HepG2 (cell line): ENCODE measurements at regions not wholly inside any gene's neighbourhood (a gene's known extent, or its start where the extent isn't known, plus 50 kb on each side); places are given as distances from the start of the nearest gene placed in this dataset.

ENCODE experiments used
- ATAC-seq: fragments of 200-7000 bp; cut with Tn5 transposase; 3 replicates; pipeline ENCODE4 v1.9.1; 2020; ENCODE audit warnings: mild to moderate bottlenecking, moderate library complexity
- BruUV-seq: library from RNA; stranded (reverse); fragments of 400-500 nt; replicated peaks from 2 replicates; lab custom pipeline; 2021; lab: Mats Ljungman, UMichigan
- CTCF ChIA-PET: fragments of 300-600 bp; formaldehyde crosslinking; extraction: SDS; loops from one replicate; lab custom pipeline; 2021; ENCODE audit warnings: low total read pairs, inconsistent platforms, low intra/inter-chr PET ratio; lab: Yijun Ruan, JAX
- POLR2A ChIA-PET: fragments of 350-600 bp; sonication (Branson Sonifier 250); formaldehyde crosslinking; loops from one replicate; lab custom pipeline; 2020; ENCODE audit warnings: antibody characterized with exemption, inconsistent platforms; lab: Yijun Ruan, JAX
- DNase-seq: peaks from one replicate; pipeline ENCODE4 v3.0.0-alpha.2; 2015; ENCODE audit warnings: low spot score
- FAIRE-seq: peaks from 3 replicates; lab custom pipeline; 2011; peaks lifted over from hg19 to GRCh38; lab: Jason Lieb, UNC
- H2AFZ ChIP-seq: one replicate; pipeline ENCODE4 v1.6.1; 2011; ENCODE audit warnings: low read length, inconsistent platforms
- H3K27ac ChIP-seq: fragments of 300-600 bp; 3 replicates; pipeline ENCODE4 v1.8.0; 2011; ENCODE audit warnings: mixed run types, mild to moderate bottlenecking, mixed read lengths, low read length, inconsistent platforms; ENCODE audit not compliant: insufficient read depth; ENCODE audit errors: extremely low read length
- H3K27me3 ChIP-seq, 2 experiments: fragments of 200-600 bp in 1 of 2; 2 replicates in 1 of 2; 3 replicates in 1 of 2; pipeline versions ENCODE4 v1.6.0 to v1.8.0; 2011; ENCODE audit warnings: low read length in 2 of 2, mild to moderate bottlenecking in 2 of 2, moderate library complexity in 2 of 2, inconsistent platforms in 1 of 2; ENCODE audit not compliant: insufficient read depth in 2 of 2, control insufficient read depth in 1 of 2
- H3K36me3 ChIP-seq, 2 experiments: fragments of 200-600 bp in 1 of 2; replicated peaks in 1 of 2; 2 replicates in 1 of 2; 3 replicates in 1 of 2; pipeline versions ENCODE4 v1.5.1 to v1.8.0; 2011; ENCODE audit warnings: low read length in 2 of 2, inconsistent platforms in 1 of 2; ENCODE audit not compliant: insufficient read depth in 2 of 2, control insufficient read depth in 1 of 2
- H3K4me1 ChIP-seq: 2 replicates; pipeline ENCODE4 v1.5.1; 2012; ENCODE audit warnings: low read length, inconsistent platforms; ENCODE audit not compliant: insufficient read depth
- H3K4me2 ChIP-seq: 2 replicates; pipeline ENCODE4 v1.6.0; 2011; ENCODE audit warnings: low read depth, low read length, inconsistent platforms
- H3K4me3 ChIP-seq, 3 experiments: fragments of 200-600 bp in 1 of 3; sonication (generic), shearing (Covaris generic) in 1 of 3; replicated peaks in 1 of 3; 2 replicates each; pipeline ENCODE4 v1.5.1; 2011 to 2016; ENCODE audit warnings: low read length in 3 of 3, inconsistent platforms in 2 of 3, low read depth in 2 of 3, mild to moderate bottlenecking in 2 of 3, control low read depth in 1 of 3, mixed read lengths in 1 of 3; ENCODE audit not compliant: insufficient read depth in 1 of 3
- H3K79me2 ChIP-seq: one replicate; pipeline ENCODE4 v1.6.1; 2011; ENCODE audit warnings: low read length, inconsistent platforms; ENCODE audit not compliant: insufficient read depth
- H3K9ac ChIP-seq: 2 replicates; pipeline ENCODE4 v1.6.0; 2011; ENCODE audit warnings: mild to moderate bottlenecking, low read depth, low read length, inconsistent platforms; ENCODE audit not compliant: insufficient read depth
- H3K9me3 ChIP-seq: 2 replicates; pipeline ENCODE4 v1.5.1; 2012; ENCODE audit warnings: mild to moderate bottlenecking, low read length
- H4K20me1 ChIP-seq: 2 replicates; pipeline ENCODE4 v1.6.0; 2011; ENCODE audit warnings: inconsistent platforms, mild to moderate bottlenecking, low read length, moderate library complexity; ENCODE audit not compliant: insufficient read depth
- ATF6 ChIP-seq: sonication (generic); formaldehyde crosslinking; conservative IDR thresholded peaks from 2 replicates; pipeline ENCODE4 v1.4.0; 2020; ENCODE audit warnings: missing genetic modification reagents
- CBFB ChIP-seq: sonication (generic); formaldehyde crosslinking; IDR thresholded peaks from 2 replicates; pipeline ENCODE4 v1.4.0; 2020; ENCODE audit warnings: missing genetic modification reagents
- HNF1B ChIP-seq: sonication (generic); formaldehyde crosslinking; IDR thresholded peaks from 2 replicates; pipeline ENCODE4 v1.5.1; 2020; ENCODE audit warnings: mild to moderate bottlenecking, moderate library complexity, missing genetic modification reagents
- MYPOP ChIP-seq: sonication (generic); formaldehyde crosslinking; IDR thresholded peaks from 2 replicates; pipeline ENCODE4 v1.8.1; 2023; ENCODE audit warnings: mild to moderate bottlenecking, moderate library complexity, missing genetic modification reagents
- NFIB ChIP-seq: sonication (generic); formaldehyde crosslinking; IDR thresholded peaks from 2 replicates; pipeline ENCODE4 v1.9.0; 2021; ENCODE audit warnings: missing genetic modification reagents, mild to moderate bottlenecking, borderline replicate concordance
- SOX6 ChIP-seq, 2 experiments: fragments of 450-650 bp in 1 of 2; sonication (generic) in 1 of 2; formaldehyde crosslinking in 1 of 2; IDR thresholded peaks; 2 replicates each; pipeline versions ENCODE4 v1.4.0 to v1.6.1; 2017 to 2020; ENCODE audit warnings: antibody characterized with exemption in 1 of 2, mild to moderate bottlenecking in 1 of 2, missing genetic modification reagents in 1 of 2
- ZNF318 ChIP-seq: sonication (generic); formaldehyde crosslinking; IDR thresholded peaks from 2 replicates; pipeline ENCODE4 v1.4.0; 2020; ENCODE audit warnings: mild to moderate bottlenecking, missing genetic modification reagents
- ZNF773 ChIP-seq: sonication (generic); formaldehyde crosslinking; IDR thresholded peaks from 2 replicates; pipeline ENCODE4 v1.4.0; 2020; ENCODE audit warnings: missing genetic modification reagents, borderline replicate concordance
- ZSCAN20 ChIP-seq: sonication (generic); formaldehyde crosslinking; IDR thresholded peaks from 2 replicates; pipeline ENCODE4 v1.4.0; 2020; ENCODE audit warnings: missing genetic modification reagents, mild to moderate bottlenecking, borderline replicate concordance
- WGBS: methylation state at CpG from one replicate; pipeline ENCODE4 v1.1.6; 2017; ENCODE audit warnings: low lambda C conversion rate; 5-methylcytosine and 5-hydroxymethylcytosine counted together
- in situ Hi-C: cut with HindIII; loops from 2 replicates; pipeline ENCODE4 v1.10.0; 2017; ENCODE audit warnings: low pct_unique_long_range_greater_than_20kb; ENCODE audit not compliant: extremely low pct_ligation_motif_present
- intact Hi-C: fragments of 100-400 bp; cut with micrococcal nuclease; formaldehyde crosslinking; loops from one replicate; pipeline ENCODE4 v1.10.0; 2022; ENCODE audit not compliant: unreplicated experiment

- no TSS peak for BruUV-seq
- no peak overlapping the region for H2AFZ ChIP-seq
- no peak overlapping the region for H3K27ac ChIP-seq
- H3K9me3 ChIP-seq = no peaks in the 10 kb centered on the region; the same call in 1 of the 2 replicates
- DNase-seq = no peak
- CTCF ChIA-PET = no interaction called here
- in situ Hi-C loops = no loop called here
- H3K36me3 ChIP-seq = no peaks in the 10 kb centered on the region
- 37% methylated on average over 9 of the region's 9 CpGs for WGBS
- intact Hi-C loops = no loop called here
- H3K4me3 ChIP-seq = no peak overlapping the region
- no peaks in the 10 kb centered on the region; a peak in 1 of 5 replicates for H3K27me3 ChIP-seq
- TF ChIP-seq ATF6 (no peak), ZSCAN20 (CRISPR knock-in tag) (no peak), MYPOP (CRISPR knock-in tag) (no peak), CBFB (no peak), ZNF773 (CRISPR knock-in tag) (no peak), ZNF318 (CRISPR knock-in tag) (no peak), NFIB (CRISPR knock-in tag) (no peak), SOX6 (IDR thresholded peaks at IDR 0.05) (no peak), SOX6 (CRISPR knock-in tag; IDR thresholded peaks at IDR 0.05) (no peak), HNF1B (CRISPR knock-in tag) (no peak)
- H3K79me2 ChIP-seq = no peaks in the 10 kb centered on the region
- H3K4me1 ChIP-seq = no peaks in the 10 kb centered on the region
- no peaks in the 10 kb centered on the region for H4K20me1 ChIP-seq
- no peak for FAIRE-seq
- no peak overlapping the region for H3K9ac ChIP-seq
- no peak overlapping the region for H3K4me2 ChIP-seq
- ATAC-seq = no peak
- POLR2A ChIA-PET = no interaction called here
Measured at GRCh38 chr10:2716596-2716995, 350.8 kb upstream of the PFKP start.
